ENCODE measurements at regions not wholly inside any gene's neighbourhood (a gene's known extent, or its start where the extent isn't known, plus 50 kb on each side); places are given as distances from the start of the nearest gene placed in this dataset.

GRCh38 chr15:99473981-99474906 is 91.5 kb upstream of the MEF2A start:
- H3K79me2 ChIP-seq (ENCODE audit: control insufficient read depth, insufficient read depth, low read length), result no peaks in the 10 kb centered on the region
- ChIA-PET POLR2A (no interaction called here), SMC1A (ENCODE audit: uncharacterized antibody, unreplicated experiment) (no interaction called here), RAD21 (ENCODE audit: unreplicated experiment) (interaction anchor here (1.1 kb wide), 1 partner anchor 28 kb away, joined by 3 read pairs; no protein-coding TSS in a partner anchor), CTCF (no interaction called here)
- intact Hi-C loops (cut with micrococcal nuclease; ENCODE audit: unreplicated experiment), result no loop called here
- ATAC-seq (no peak), FAIRE-seq (no peak), DNase-seq (ENCODE audit: low read depth, low spot score) (no peak)
- no peaks in the 10 kb centered on the region for H3K36me3 ChIP-seq (ENCODE audit: control insufficient read depth in 2 of 2, insufficient read depth in 2 of 2, low read length in 1 of 2)
- no peak overlapping the region for H3K27ac ChIP-seq (ENCODE audit: control insufficient read depth, insufficient read depth)
- 80% methylated on average over 23 of the region's 24 CpGs for WGBS (ENCODE audit: insufficient coverage, insufficient replicate concordance, low lambda C conversion rate, missing lambda C conversion rate)
- H2AFZ ChIP-seq (ENCODE audit: control insufficient read depth, low read depth, low read length), result peak overlapping the region; percentile 19; the same call in 1 of the 2 replicates
- H3K4me3 ChIP-seq, result no peak overlapping the region
- no peak overlapping the region; the same call in 1 of the 2 replicates for H3K4me2 ChIP-seq (ENCODE audit: control insufficient read depth, insufficient read depth)
- H3K9ac ChIP-seq (ENCODE audit: control insufficient read depth, insufficient read depth, low read length), result no peak overlapping the region
- H3K27me3 ChIP-seq (replicated peaks in 1 of 2; ENCODE audit: control insufficient read depth in 2 of 2, insufficient read depth in 2 of 2, low read length in 1 of 2), result no peaks in the 10 kb centered on the region
- H4K20me1 ChIP-seq (ENCODE audit: control insufficient read depth, insufficient read depth), result no peaks in the 10 kb centered on the region
- BruUV-seq (replicated peaks), result no TSS peak
- peaks cover 37% of the 10 kb centered on the region for H3K4me1 ChIP-seq (ENCODE audit: control insufficient read depth, insufficient read depth, low read length)
- in situ Hi-C loops (cut with MboI), result no loop called here
- no peaks in the 10 kb centered on the region for H3K9me3 ChIP-seq (replicated peaks; ENCODE audit: control insufficient read depth, insufficient read depth, low read length)
- no peak for TF ChIP-seq NKRF (conservative IDR thresholded peaks at IDR 0.05)
- TF ChIP-seq, protein P1, sequence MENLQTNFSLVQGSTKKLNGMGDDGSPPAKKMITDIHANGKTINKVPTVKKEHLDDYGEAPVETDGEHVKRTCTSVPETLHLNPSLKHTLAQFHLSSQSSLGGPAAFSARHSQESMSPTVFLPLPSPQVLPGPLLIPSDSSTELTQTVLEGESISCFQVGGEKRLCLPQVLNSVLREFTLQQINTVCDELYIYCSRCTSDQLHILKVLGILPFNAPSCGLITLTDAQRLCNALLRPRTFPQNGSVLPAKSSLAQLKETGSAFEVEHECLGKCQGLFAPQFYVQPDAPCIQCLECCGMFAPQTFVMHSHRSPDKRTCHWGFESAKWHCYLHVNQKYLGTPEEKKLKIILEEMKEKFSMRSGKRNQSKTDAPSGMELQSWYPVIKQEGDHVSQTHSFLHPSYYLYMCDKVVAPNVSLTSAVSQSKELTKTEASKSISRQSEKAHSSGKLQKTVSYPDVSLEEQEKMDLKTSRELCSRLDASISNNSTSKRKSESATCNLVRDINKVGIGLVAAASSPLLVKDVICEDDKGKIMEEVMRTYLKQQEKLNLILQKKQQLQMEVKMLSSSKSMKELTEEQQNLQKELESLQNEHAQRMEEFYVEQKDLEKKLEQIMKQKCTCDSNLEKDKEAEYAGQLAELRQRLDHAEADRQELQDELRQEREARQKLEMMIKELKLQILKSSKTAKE (IDR thresholded peaks at IDR 0.05; ENCODE audit: low read depth, poor library complexity, severe bottlenecking), result no peak
- TF ChIP-seq, protein P2, sequence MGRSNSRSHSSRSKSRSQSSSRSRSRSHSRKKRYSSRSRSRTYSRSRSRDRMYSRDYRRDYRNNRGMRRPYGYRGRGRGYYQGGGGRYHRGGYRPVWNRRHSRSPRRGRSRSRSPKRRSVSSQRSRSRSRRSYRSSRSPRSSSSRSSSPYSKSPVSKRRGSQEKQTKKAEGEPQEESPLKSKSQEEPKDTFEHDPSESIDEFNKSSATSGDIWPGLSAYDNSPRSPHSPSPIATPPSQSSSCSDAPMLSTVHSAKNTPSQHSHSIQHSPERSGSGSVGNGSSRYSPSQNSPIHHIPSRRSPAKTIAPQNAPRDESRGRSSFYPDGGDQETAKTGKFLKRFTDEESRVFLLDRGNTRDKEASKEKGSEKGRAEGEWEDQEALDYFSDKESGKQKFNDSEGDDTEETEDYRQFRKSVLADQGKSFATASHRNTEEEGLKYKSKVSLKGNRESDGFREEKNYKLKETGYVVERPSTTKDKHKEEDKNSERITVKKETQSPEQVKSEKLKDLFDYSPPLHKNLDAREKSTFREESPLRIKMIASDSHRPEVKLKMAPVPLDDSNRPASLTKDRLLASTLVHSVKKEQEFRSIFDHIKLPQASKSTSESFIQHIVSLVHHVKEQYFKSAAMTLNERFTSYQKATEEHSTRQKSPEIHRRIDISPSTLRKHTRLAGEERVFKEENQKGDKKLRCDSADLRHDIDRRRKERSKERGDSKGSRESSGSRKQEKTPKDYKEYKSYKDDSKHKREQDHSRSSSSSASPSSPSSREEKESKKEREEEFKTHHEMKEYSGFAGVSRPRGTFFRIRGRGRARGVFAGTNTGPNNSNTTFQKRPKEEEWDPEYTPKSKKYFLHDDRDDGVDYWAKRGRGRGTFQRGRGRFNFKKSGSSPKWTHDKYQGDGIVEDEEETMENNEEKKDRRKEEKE (IDR thresholded peaks at IDR 0.05), result no peak
- no peak for TF ChIP-seq NBN (IDR thresholded peaks at IDR 0.05)
- no peak for TF ChIP-seq ZSCAN29 (IDR thresholded peaks at IDR 0.05)
- TF ChIP-seq KDM1A (IDR thresholded peaks at IDR 0.05; ENCODE audit: borderline replicate concordance), result no peak
- no peak for TF ChIP-seq MTA2 (IDR thresholded peaks at IDR 0.05; ENCODE audit: low read depth)
- no peak for TF ChIP-seq SIX5 (IDR thresholded peaks at IDR 0.05; ENCODE audit: low read depth, low read length, severe bottlenecking)
- TF ChIP-seq NFYA (IDR thresholded peaks at IDR 0.05; ENCODE audit: borderline replicate concordance, low read depth, low read length), result no peak
- TF ChIP-seq, protein P3, sequence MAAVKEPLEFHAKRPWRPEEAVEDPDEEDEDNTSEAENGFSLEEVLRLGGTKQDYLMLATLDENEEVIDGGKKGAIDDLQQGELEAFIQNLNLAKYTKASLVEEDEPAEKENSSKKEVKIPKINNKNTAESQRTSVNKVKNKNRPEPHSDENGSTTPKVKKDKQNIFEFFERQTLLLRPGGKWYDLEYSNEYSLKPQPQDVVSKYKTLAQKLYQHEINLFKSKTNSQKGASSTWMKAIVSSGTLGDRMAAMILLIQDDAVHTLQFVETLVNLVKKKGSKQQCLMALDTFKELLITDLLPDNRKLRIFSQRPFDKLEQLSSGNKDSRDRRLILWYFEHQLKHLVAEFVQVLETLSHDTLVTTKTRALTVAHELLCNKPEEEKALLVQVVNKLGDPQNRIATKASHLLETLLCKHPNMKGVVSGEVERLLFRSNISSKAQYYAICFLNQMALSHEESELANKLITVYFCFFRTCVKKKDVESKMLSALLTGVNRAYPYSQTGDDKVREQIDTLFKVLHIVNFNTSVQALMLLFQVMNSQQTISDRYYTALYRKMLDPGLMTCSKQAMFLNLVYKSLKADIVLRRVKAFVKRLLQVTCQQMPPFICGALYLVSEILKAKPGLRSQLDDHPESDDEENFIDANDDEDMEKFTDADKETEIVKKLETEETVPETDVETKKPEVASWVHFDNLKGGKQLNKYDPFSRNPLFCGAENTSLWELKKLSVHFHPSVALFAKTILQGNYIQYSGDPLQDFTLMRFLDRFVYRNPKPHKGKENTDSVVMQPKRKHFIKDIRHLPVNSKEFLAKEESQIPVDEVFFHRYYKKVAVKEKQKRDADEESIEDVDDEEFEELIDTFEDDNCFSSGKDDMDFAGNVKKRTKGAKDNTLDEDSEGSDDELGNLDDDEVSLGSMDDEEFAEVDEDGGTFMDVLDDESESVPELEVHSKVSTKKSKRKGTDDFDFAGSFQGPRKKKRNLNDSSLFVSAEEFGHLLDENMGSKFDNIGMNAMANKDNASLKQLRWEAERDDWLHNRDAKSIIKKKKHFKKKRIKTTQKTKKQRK (IDR thresholded peaks at IDR 0.05; ENCODE audit: low read depth, low read length), result no peak
